ENCODE measurements at regions not wholly inside any gene's neighbourhood (a gene's known extent, or its start where the extent isn't known, plus 50 kb on each side); places are given as distances from the start of the nearest gene placed in this dataset.
"Not testable (repeated sequence)": the region's sequence is repeated elsewhere in the genome, so short reads cannot be mapped to it uniquely, and the experiment has no call there.

- not testable (repeated sequence) for TF ChIP-seq POLR2A, EP300 (IDR thresholded peaks at IDR 0.05)
These were observed 160.5 kb downstream of the OR4A47 start for GRCh38 chr11:48649064-48649463.

All from suprapubic skin (tissue), 2 donors.